Vagina (tissue), 2 donors: ENCODE measurements at regions not wholly inside any gene's neighbourhood (a gene's known extent, or its start where the extent isn't known, plus 50 kb on each side); places are given as distances from the start of the nearest gene placed in this dataset.

Source experiments
- DNase-seq, 2 donors: peaks; one replicate each; pipeline ENCODE4 v3.0.0-alpha.2; 2017; ENCODE audit errors: extremely low spot score in 2 of 2
- H3K27ac ChIP-seq: fragments of 200-600 bp; sonication (generic); one replicate; pipeline ENCODE4 v1.5.1; 2019
- H3K27me3 ChIP-seq: fragments of 200-600 bp; sonication (generic); one replicate; pipeline ENCODE4 v1.5.1; 2019
- H3K36me3 ChIP-seq, 2 donors: fragments of 200-600 bp; sonication (generic); one replicate each; pipeline ENCODE4 v1.5.1; 2017 to 2019
- H3K4me1 ChIP-seq: fragments of 200-600 bp; sonication (generic); one replicate; pipeline ENCODE4 v1.5.1; 2019
- H3K4me3 ChIP-seq, 2 donors: fragments of 200-600 bp; sonication (generic); 1 replicate in 1 of 2; 2 replicates in 1 of 2; pipeline ENCODE4 v1.5.1; 2016 to 2019
- H3K9me3 ChIP-seq: fragments of 200-600 bp; sonication (generic); one replicate; pipeline ENCODE4 v1.5.1; 2019
- POLR2A ChIP-seq, 2 donors: fragments of 450-650 bp; IDR thresholded peaks; one replicate each; pipeline ENCODE4 v1.6.1; 2017; ENCODE audit warnings: antibody characterized with exemption in 2 of 2, mild to moderate bottlenecking in 2 of 2, moderate library complexity in 2 of 2
- POLR2AphosphoS5 ChIP-seq, 2 donors: sonication (generic); formaldehyde crosslinking; IDR thresholded peaks; one replicate each; pipeline ENCODE4 v1.9.0; 2017; ENCODE audit warnings: antibody characterized with exemption in 2 of 2, mild to moderate bottlenecking in 2 of 2, low read depth in 1 of 2; ENCODE audit not compliant: insufficient read depth in 1 of 2
- intact Hi-C: fragments of 100-400 bp; cut with DNase I; formaldehyde crosslinking; loops from one replicate; pipeline ENCODE4 v1.15.1; 2023
- TF ChIP-seq, protein P1 (sequence below), 3 experiments: fragments of 450-650 bp in 2 of 3; fragments of 200-600 bp in 1 of 3; sonication (generic) in 1 of 3; IDR thresholded peaks; one replicate each; pipeline ENCODE4 v1.5.1; 2017 to 2019; ENCODE audit warnings: antibody characterized with exemption in 3 of 3, mild to moderate bottlenecking in 2 of 3, moderate library complexity in 2 of 3

DNA sequence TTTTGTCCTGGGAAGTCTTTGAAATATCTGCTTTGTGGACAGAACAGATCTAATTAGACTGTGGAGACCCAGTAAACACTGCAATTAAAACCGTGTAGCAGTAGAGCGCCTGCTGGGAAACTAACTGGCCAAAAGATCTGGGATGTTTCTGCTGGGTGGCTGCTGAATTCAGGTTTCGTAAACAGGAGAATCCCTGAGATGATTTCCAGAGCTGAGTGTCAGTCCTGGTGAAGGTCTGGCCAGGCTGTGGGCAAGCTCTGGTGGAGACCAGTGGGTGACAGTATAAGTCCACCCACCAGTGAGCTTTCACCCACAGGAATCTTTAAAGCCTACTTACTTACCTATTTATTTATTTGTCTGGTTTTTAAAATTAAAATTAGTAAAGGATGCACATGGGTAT, 257.2 kb downstream of the IRF8 start:
- H3K27ac ChIP-seq = no peak overlapping the region
- H3K36me3 ChIP-seq = no peaks in the 10 kb centered on the region
- H3K27me3 ChIP-seq = no peaks in the 10 kb centered on the region
- TF ChIP-seq POLR2AphosphoS5 (IDR thresholded peaks at IDR 0.05; ENCODE audit: insufficient read depth in 1 of 2, low read depth in 1 of 2) = no peak
- TF ChIP-seq, protein P1, sequence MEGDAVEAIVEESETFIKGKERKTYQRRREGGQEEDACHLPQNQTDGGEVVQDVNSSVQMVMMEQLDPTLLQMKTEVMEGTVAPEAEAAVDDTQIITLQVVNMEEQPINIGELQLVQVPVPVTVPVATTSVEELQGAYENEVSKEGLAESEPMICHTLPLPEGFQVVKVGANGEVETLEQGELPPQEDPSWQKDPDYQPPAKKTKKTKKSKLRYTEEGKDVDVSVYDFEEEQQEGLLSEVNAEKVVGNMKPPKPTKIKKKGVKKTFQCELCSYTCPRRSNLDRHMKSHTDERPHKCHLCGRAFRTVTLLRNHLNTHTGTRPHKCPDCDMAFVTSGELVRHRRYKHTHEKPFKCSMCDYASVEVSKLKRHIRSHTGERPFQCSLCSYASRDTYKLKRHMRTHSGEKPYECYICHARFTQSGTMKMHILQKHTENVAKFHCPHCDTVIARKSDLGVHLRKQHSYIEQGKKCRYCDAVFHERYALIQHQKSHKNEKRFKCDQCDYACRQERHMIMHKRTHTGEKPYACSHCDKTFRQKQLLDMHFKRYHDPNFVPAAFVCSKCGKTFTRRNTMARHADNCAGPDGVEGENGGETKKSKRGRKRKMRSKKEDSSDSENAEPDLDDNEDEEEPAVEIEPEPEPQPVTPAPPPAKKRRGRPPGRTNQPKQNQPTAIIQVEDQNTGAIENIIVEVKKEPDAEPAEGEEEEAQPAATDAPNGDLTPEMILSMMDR (IDR thresholded peaks at IDR 0.05) = no peak
- TF ChIP-seq POLR2A (IDR thresholded peaks at IDR 0.05) = no peak
- intact Hi-C loops = no loop called here
- no peaks in the 10 kb centered on the region for H3K9me3 ChIP-seq
- no peak overlapping the region for H3K4me3 ChIP-seq
- H3K4me1 ChIP-seq = no peaks in the 10 kb centered on the region
- DNase-seq = no peak

DNA sequence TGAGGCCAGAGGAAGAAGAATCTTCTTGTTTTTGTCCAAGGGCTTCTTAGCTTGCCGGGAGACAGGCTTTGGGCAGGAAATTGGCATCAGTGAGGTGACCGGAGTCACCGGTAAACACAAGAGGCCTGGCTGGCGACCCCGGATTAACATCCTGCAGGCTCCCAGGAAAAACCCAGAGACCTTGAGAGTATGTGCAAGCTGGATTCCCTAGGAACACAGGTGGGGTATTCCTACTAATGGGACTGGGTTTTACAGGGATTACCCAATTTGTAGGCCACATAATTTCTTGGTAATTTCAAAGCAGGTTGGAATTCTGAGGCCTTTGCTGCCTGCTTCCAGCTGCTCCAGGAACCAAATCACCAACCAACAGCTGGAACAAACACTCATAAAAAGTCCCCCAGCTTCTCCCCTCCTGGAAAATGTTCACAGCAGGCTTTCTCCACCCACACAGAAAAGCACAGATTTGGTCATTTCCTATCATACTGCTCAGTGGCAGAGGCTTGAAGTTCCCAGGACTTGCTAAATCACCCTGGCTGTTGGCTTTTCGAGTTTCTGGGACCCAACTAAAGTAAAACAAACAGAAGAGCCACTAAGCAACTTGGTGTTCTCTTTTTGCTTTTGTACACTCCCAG, 258.8 kb downstream of the IRF8 start:
- Histone ChIP-seq H3K27me3 (no peaks in the 10 kb centered on the region), H3K27ac (no peak overlapping the region), H3K36me3 (no peaks in the 10 kb centered on the region), H3K4me3 (no peak overlapping the region), H3K9me3 (no peaks in the 10 kb centered on the region), H3K4me1 (no peaks in the 10 kb centered on the region)
- intact Hi-C loops = no loop called here
- TF ChIP-seq, protein P1 (IDR thresholded peaks at IDR 0.05) = no peak
- no peak for TF ChIP-seq POLR2AphosphoS5 (IDR thresholded peaks at IDR 0.05; ENCODE audit: insufficient read depth in 1 of 2, low read depth in 1 of 2)
- no peak for TF ChIP-seq POLR2A (IDR thresholded peaks at IDR 0.05)
- no peak for DNase-seq

DNA sequence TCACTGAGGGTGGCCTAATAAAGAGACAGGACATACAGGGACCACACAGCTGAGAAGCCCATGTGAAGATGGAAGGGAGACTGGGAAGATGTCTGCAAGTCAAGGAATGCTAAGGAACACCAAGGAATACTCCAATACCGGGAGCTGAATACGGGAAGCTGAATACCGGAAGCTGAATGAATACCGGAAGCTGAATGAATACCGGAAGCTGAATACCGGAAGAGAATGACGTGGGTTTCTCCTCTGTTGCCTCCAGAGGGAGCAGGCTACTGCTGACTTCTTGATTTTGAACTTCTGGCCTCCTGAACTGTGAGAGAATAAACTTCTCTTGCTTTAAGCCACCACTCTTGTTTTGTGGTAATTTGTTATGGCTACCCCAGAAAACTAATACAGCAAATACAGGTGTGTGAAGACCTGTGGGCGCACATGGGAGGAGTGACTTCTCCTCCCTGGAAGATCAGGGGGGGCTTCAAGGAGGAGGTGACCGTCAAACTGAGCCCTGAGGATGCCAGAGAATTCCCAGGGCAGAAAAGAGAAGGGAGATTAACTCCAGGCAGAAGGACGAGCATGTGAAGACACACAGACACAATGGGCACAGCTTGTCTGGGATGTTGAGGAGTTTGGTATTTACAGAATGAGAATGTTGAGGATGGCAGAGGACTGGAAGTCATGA, 259.9 kb downstream of the IRF8 start:
- Histone ChIP-seq H3K4me3 (no peak overlapping the region), H3K27me3 (no peaks in the 10 kb centered on the region), H3K4me1 (no peaks in the 10 kb centered on the region), H3K9me3 (no peaks in the 10 kb centered on the region), H3K36me3 (no peaks in the 10 kb centered on the region), H3K27ac (no peak overlapping the region)
- no peak for DNase-seq
- intact Hi-C loops = no loop called here
- TF ChIP-seq POLR2AphosphoS5 (IDR thresholded peaks at IDR 0.05; ENCODE audit: insufficient read depth in 1 of 2, low read depth in 1 of 2) = no peak
- TF ChIP-seq, protein P1 (IDR thresholded peaks at IDR 0.05) = no peak
- TF ChIP-seq POLR2A (IDR thresholded peaks at IDR 0.05) = no peak

DNA sequence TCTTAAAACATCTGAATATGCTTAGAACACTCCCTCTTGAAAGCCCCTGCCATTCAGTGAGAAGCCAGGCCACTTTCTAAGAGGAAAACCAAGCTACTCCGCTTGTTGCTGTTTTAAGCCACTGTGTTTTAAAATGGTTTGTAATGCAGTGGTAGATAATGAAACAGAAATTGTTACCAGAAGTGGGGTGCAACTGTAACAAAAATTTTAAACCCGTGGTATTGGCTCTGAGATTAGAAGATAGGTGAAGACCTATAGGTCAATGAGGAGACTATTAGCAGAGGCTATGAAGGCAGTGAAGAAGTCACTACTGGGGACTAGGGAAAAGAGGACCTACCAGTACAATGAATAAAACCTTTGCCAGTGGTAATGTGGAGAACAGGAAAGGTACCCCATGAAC, 266.5 kb downstream of the IRF8 start:
- intact Hi-C loops = no loop called here
- H3K4me1 ChIP-seq = no peaks in the 10 kb centered on the region
- peaks cover 3% of the 10 kb centered on the region for H3K9me3 ChIP-seq
- H3K27me3 ChIP-seq = no peaks in the 10 kb centered on the region
- H3K36me3 ChIP-seq = no peaks in the 10 kb centered on the region
- H3K27ac ChIP-seq = no peak overlapping the region
- H3K4me3 ChIP-seq = no peak overlapping the region
- DNase-seq = no peak
- TF ChIP-seq, protein P1 (IDR thresholded peaks at IDR 0.05) = no peak
- TF ChIP-seq POLR2A (IDR thresholded peaks at IDR 0.05) (no peak), POLR2AphosphoS5 (IDR thresholded peaks at IDR 0.05; ENCODE audit: insufficient read depth in 1 of 2, low read depth in 1 of 2) (no peak)

DNA sequence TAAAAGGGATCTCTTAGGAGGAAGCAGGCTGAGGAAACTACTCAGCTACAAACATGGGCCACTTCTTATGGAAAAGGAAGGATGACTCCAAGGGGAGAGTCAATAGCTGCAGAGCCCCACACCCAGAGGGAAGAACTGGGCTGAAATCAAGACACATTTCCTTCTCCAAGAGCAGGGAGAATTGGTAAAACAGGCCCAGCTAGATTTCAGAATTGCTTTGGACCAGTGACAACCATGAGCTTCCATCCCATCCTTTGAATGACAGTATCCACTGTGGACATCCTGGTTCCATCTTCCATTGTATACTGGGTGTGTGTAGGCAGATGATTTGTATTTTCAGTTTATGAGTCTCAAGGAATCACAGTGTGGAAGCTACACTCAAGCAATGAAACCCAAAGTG, 267.5 kb downstream of the IRF8 start:
- Histone ChIP-seq H3K4me3 (no peak overlapping the region), H3K9me3 (peaks cover 3% of the 10 kb centered on the region), H3K36me3 (no peaks in the 10 kb centered on the region), H3K27ac (no peak overlapping the region), H3K4me1 (no peaks in the 10 kb centered on the region), H3K27me3 (no peaks in the 10 kb centered on the region)
- no peak for DNase-seq
- intact Hi-C loops = no loop called here
- no peak for TF ChIP-seq POLR2AphosphoS5 (IDR thresholded peaks at IDR 0.05; ENCODE audit: insufficient read depth in 1 of 2, low read depth in 1 of 2)
- no peak for TF ChIP-seq POLR2A (IDR thresholded peaks at IDR 0.05)
- TF ChIP-seq, protein P1 (IDR thresholded peaks at IDR 0.05) = no peak
